ENCODE measurements at regions not wholly inside any gene's neighbourhood (a gene's known extent, or its start where the extent isn't known, plus 50 kb on each side); places are given as distances from the start of the nearest gene placed in this dataset.
A peak's percentile ranks its signal among the peaks of the same experiment; 100 is the strongest.
"Not testable (repeated sequence)": the region's sequence is repeated elsewhere in the genome, so short reads cannot be mapped to it uniquely, and the experiment has no call there.

DNA sequence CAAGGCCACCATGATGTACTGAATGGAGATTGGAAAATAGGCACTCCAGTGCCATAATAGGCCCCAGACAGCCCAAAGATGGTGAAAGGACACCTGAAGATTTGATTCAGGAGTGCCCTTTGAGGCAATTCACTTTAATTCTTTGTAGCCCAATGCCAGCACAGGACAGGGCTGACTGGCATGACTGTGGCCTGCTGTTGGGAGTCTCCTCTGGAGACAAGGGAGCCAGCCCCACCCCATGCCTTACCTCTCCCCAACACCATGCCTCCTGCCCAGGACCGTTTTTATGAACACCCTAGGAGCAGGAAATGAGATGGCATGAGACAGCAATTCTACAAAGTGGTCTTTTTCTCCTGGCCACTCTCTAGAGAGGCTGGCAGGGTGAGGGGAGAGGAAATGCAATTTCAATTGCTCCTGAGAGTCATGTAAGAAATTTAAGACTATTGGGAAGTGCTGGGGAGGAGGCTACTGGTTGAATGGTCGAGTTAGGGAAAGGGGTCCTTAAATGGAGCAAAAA, 94.2 kb upstream of the MAMLD1 start:
- WGBS, result no CpG with 5 or more reads among the region's 2 CpGs
- DNase-seq, result no peak
- H3K4me3 ChIP-seq (ENCODE audit: insufficient read depth in 1 of 2, low read depth in 1 of 2, low read length in 2 of 2), result no peak overlapping the region

DNA sequence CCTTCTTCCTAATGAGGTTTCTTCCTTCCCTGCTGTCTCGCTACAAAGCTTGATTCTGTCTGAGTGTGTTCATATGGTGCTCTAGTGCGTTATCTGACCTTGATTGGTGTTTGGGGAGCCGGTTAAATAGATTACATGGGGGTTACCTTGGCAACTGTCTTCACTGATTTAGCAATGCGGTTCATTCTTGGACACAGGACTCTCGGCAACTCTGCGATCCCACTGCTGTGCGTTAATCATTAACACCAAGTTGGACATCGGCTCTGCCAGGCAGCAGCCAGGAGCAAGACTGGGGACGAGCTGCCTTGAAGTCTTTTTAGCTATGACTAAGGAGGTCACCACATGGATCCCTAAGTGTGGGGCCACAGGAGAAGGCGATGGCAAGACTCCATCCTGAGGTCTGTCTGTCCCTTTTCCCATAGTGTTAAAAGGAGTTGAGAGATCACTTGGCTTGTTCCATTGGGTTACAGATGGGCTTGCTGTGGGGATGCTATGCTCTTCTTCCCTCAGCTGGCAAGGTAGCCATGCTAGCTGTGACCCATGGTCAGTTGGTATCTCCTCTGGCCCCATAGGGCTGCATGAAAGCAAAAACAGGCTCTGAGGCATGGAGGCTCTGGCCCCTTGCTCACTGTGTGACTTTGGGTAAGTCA, 93.4 kb upstream of the MAMLD1 start:
- 88% methylated on average over 10 of the region's 10 CpGs for WGBS

More for the DNA sequence above, 94.2 kb upstream of the MAMLD1 start:
- Histone ChIP-seq H2BK12ac (ENCODE audit: low read length in 2 of 2) (no peak overlapping the region), H3K36me3 (ENCODE audit: control insufficient read depth in 1 of 2, insufficient read depth in 2 of 2, low read depth in 1 of 2, low read length in 2 of 2) (no peaks in the 10 kb centered on the region), H3K4me2 (ENCODE audit: low read length, poor library complexity, severe bottlenecking) (no peak overlapping the region), H3K9ac (ENCODE audit: low read length) (no peak overlapping the region), H4K8ac (ENCODE audit: low read length) (no peak overlapping the region), H3K4me1 (ENCODE audit: control insufficient read depth, insufficient read depth, low read depth, low read length) (peaks cover 11% of the 10 kb centered on the region), H3K79me1 (replicated peaks; ENCODE audit: low read length, poor library complexity, severe bottlenecking) (no peaks in the 10 kb centered on the region), H3K9me3 (ENCODE audit: control insufficient read depth, low read length) (peaks cover 3% of the 10 kb centered on the region), H2BK5ac (ENCODE audit: low read depth, low read length, poor library complexity, severe bottlenecking) (no peak overlapping the region), H2AFZ (ENCODE audit: low read depth, low read length) (no peak overlapping the region), H2BK15ac (ENCODE audit: low read depth, poor library complexity, severe bottlenecking) (no peak overlapping the region), H3K18ac (ENCODE audit: low read depth in 1 of 2, low read length in 2 of 2) (no peak overlapping the region), H3K27ac (ENCODE audit: low read length, poor library complexity, severe bottlenecking) (no peak overlapping the region), H3K4ac (ENCODE audit: low read depth in 1 of 2, low read length in 2 of 2) (no peak overlapping the region), H3K27me3 (ENCODE audit: control insufficient read depth in 1 of 2, insufficient read depth in 1 of 2, low read length in 2 of 2) (peaks cover 0 to 64% of the 10 kb centered on the region in 2 experiments), H3K14ac (ENCODE audit: low read length in 2 of 2) (no peak overlapping the region), H2AK5ac (ENCODE audit: low read length, severe bottlenecking) (no peak overlapping the region), H4K91ac (ENCODE audit: low read length) (no peak overlapping the region), H2BK120ac (ENCODE audit: low read depth, low read length) (no peak overlapping the region), H3K23ac (ENCODE audit: low read length in 2 of 2) (no peak overlapping the region)

DNA sequence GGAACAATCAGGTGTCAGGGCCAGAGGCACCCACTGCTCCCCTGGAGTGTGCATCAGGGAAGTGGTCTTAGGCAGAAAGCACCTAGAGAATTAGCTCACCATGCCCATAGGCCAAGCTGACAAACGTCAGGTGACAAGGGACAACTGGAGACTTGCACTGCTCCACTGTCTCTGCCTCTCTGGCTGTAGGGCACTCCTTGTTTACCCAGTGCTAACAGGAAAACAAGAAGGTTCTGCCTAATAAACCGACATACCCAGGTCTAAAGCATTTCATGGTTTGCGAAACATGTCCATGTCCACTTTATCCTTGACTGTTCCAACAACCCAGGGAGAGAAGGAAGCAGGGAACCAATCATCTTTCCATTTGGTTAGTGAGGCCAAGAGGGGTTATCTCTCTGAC, 92.5 kb upstream of the MAMLD1 start:
- Histone ChIP-seq H2AFZ (ENCODE audit: low read depth, low read length) (no peak overlapping the region), H2BK120ac (ENCODE audit: low read depth, low read length) (no peak overlapping the region), H2BK5ac (ENCODE audit: low read depth, low read length, poor library complexity, severe bottlenecking) (no peak overlapping the region), H3K4me3 (ENCODE audit: insufficient read depth in 1 of 2, low read depth in 1 of 2, low read length in 2 of 2) (no peak overlapping the region), H3K9ac (ENCODE audit: low read length) (no peak overlapping the region), H3K4ac (ENCODE audit: low read depth in 1 of 2, low read length in 2 of 2) (no peak overlapping the region), H3K23ac (ENCODE audit: low read length in 2 of 2) (no peak overlapping the region), H2BK15ac (ENCODE audit: low read depth, poor library complexity, severe bottlenecking) (no peak overlapping the region), H3K79me1 (replicated peaks; ENCODE audit: low read length, poor library complexity, severe bottlenecking) (no peaks in the 10 kb centered on the region), H3K4me1 (ENCODE audit: control insufficient read depth, insufficient read depth, low read depth, low read length) (peaks cover 11% of the 10 kb centered on the region), H3K36me3 (ENCODE audit: control insufficient read depth in 1 of 2, insufficient read depth in 2 of 2, low read depth in 1 of 2, low read length in 2 of 2) (no peaks in the 10 kb centered on the region), H3K9me3 (ENCODE audit: control insufficient read depth, low read length) (peaks cover 3% of the 10 kb centered on the region), H3K27ac (ENCODE audit: low read length, poor library complexity, severe bottlenecking) (no peak overlapping the region), H3K14ac (ENCODE audit: low read length in 2 of 2) (no peak overlapping the region), H3K27me3 (ENCODE audit: control insufficient read depth in 1 of 2, insufficient read depth in 1 of 2, low read length in 2 of 2) (peaks cover 0 to 64% of the 10 kb centered on the region in 2 experiments), H3K18ac (ENCODE audit: low read depth in 1 of 2, low read length in 2 of 2) (no peak overlapping the region), H2AK5ac (ENCODE audit: low read length, severe bottlenecking) (no peak overlapping the region), H2BK12ac (ENCODE audit: low read length in 2 of 2) (no peak overlapping the region), H3K4me2 (ENCODE audit: low read length, poor library complexity, severe bottlenecking) (no peak overlapping the region), H4K8ac (ENCODE audit: low read length) (no peak overlapping the region), H4K91ac (ENCODE audit: low read length) (no peak overlapping the region)
- no peak for DNase-seq
- 71% methylated on average over 2 of the region's 3 CpGs for WGBS

More for the DNA sequence above, 93.4 kb upstream of the MAMLD1 start:
- Histone ChIP-seq H2BK5ac (ENCODE audit: low read depth, low read length, poor library complexity, severe bottlenecking) (no peak overlapping the region), H3K4me1 (ENCODE audit: control insufficient read depth, insufficient read depth, low read depth, low read length) (peaks cover 11% of the 10 kb centered on the region), H3K9me3 (ENCODE audit: control insufficient read depth, low read length) (peaks cover 3% of the 10 kb centered on the region), H3K27me3 (ENCODE audit: control insufficient read depth in 1 of 2, insufficient read depth in 1 of 2, low read length in 2 of 2) (peaks cover 0 to 63% of the 10 kb centered on the region in 2 experiments), H2BK15ac (ENCODE audit: low read depth, poor library complexity, severe bottlenecking) (no peak overlapping the region), H3K4ac (ENCODE audit: low read depth in 1 of 2, low read length in 2 of 2) (no peak overlapping the region), H3K4me2 (ENCODE audit: low read length, poor library complexity, severe bottlenecking) (no peak overlapping the region), H3K9ac (ENCODE audit: low read length) (no peak overlapping the region), H3K79me1 (replicated peaks; ENCODE audit: low read length, poor library complexity, severe bottlenecking) (no peaks in the 10 kb centered on the region), H2BK12ac (ENCODE audit: low read length in 2 of 2) (no peak overlapping the region), H3K18ac (ENCODE audit: low read depth in 1 of 2, low read length in 2 of 2) (no peak overlapping the region), H3K27ac (ENCODE audit: low read length, poor library complexity, severe bottlenecking) (peak overlapping the region; percentile 9), H3K23ac (ENCODE audit: low read length in 2 of 2) (no peak overlapping the region), H4K8ac (ENCODE audit: low read length) (no peak overlapping the region), H4K91ac (ENCODE audit: low read length) (no peak overlapping the region), H3K14ac (ENCODE audit: low read length in 2 of 2) (no peak overlapping the region), H2AK5ac (ENCODE audit: low read length, severe bottlenecking) (peak overlapping the region; percentile 56), H3K4me3 (ENCODE audit: insufficient read depth in 1 of 2, low read depth in 1 of 2, low read length in 2 of 2) (no peak overlapping the region), H2BK120ac (ENCODE audit: low read depth, low read length) (no peak overlapping the region), H3K36me3 (ENCODE audit: control insufficient read depth in 1 of 2, insufficient read depth in 2 of 2, low read depth in 1 of 2, low read length in 2 of 2) (no peaks in the 10 kb centered on the region), H2AFZ (ENCODE audit: low read depth, low read length) (no peak overlapping the region)
- DNase-seq, result no peak

DNA sequence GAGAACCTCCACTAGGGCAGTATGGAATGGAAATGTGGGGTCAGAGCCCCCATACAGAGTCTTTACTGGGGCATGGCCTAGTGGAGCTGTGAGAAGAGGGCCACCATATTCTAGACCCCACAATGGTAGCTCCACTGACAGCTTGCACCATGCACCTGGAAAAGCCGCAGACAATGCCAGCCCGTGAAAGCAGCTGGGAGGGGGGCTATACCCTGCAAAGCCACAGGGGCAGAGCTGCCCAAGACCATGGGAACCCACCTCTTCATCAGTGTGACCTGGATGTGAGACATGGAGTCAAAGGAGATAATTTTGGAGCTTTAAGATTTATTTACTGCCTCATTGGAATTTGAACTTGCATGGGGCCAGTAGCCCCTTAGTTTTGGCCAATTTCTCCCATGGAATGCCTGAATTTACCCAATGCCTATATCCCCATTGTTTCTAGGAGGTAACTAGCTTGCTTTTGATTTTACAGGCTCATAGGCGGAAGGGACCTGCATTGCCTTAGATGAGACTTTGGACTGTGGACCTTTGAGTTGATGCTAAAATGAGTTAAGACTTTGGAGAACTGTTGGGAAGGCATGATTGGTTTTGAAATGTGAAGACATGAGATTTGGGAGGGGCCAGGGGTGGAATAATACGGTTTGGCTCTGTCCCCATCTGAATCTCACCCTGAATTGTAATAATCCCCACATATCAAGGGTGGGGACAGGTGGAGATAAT, 89.4 kb upstream of the MAMLD1 start:
- not testable (repeated sequence) for H2AFZ ChIP-seq (ENCODE audit: low read depth, low read length); H3K4ac ChIP-seq (ENCODE audit: low read depth in 1 of 2, low read length in 2 of 2); H2BK120ac ChIP-seq (ENCODE audit: low read depth, low read length); H3K27ac ChIP-seq (ENCODE audit: low read length, poor library complexity, severe bottlenecking); H3K14ac ChIP-seq (ENCODE audit: low read length in 2 of 2); H3K4me3 ChIP-seq (ENCODE audit: insufficient read depth in 1 of 2, low read depth in 1 of 2, low read length in 2 of 2); H4K91ac ChIP-seq (ENCODE audit: low read length); H3K4me2 ChIP-seq (ENCODE audit: low read length, poor library complexity, severe bottlenecking); H4K8ac ChIP-seq (ENCODE audit: low read length); H2BK5ac ChIP-seq (ENCODE audit: low read depth, low read length, poor library complexity, severe bottlenecking); DNase-seq; H2BK12ac ChIP-seq (ENCODE audit: low read length in 2 of 2); H3K9me3 ChIP-seq (ENCODE audit: control insufficient read depth, low read length); H3K18ac ChIP-seq (ENCODE audit: low read depth in 1 of 2, low read length in 2 of 2); H3K36me3 ChIP-seq (ENCODE audit: control insufficient read depth in 1 of 2, insufficient read depth in 2 of 2, low read depth in 1 of 2, low read length in 2 of 2); H2BK15ac ChIP-seq (ENCODE audit: low read depth, poor library complexity, severe bottlenecking); H3K79me1 ChIP-seq (replicated peaks; ENCODE audit: low read length, poor library complexity, severe bottlenecking); H3K9ac ChIP-seq (ENCODE audit: low read length); H3K23ac ChIP-seq (ENCODE audit: low read length in 2 of 2); H2AK5ac ChIP-seq (ENCODE audit: low read length, severe bottlenecking); H3K4me1 ChIP-seq (ENCODE audit: control insufficient read depth, insufficient read depth, low read depth, low read length)
- peaks cover 0 to 40% of the 10 kb centered on the region in 2 experiments for H3K27me3 ChIP-seq (ENCODE audit: control insufficient read depth in 1 of 2, insufficient read depth in 1 of 2, low read length in 2 of 2)
- 87% methylated on average over 3 of the region's 4 CpGs for WGBS
